ENCODE measurements at regions not wholly inside any gene's neighbourhood (a gene's known extent, or its start where the extent isn't known, plus 50 kb on each side); places are given as distances from the start of the nearest gene placed in this dataset.

GRCh38 chr17:17417718-17418181 is 59.0 kb upstream of the MED9 start:
- no peak for DNase-seq (ENCODE audit: low read depth in 3 of 3)

DNA sequence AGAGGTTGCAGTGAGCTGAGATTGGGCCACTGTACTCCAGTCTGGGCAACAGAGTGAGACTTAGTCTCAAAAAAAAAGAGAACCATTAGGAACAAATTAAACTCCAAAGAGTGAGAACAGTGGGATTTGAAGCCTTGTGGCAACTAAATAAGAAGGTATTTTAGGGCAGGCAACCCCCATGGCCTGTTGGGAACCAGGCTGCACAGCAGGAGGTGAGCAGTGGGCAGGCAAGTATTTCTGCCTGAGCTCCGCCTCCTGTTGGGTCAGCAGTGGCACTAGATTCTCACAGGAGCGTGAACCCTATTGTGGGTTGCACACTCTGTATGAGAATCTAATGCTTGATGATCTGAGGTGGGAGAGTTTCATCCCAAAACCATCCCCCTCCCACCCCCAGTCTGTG is 57.6 kb upstream of the MED9 start:
- DNase-seq (ENCODE audit: low read depth in 3 of 3), result no peak

DNA sequence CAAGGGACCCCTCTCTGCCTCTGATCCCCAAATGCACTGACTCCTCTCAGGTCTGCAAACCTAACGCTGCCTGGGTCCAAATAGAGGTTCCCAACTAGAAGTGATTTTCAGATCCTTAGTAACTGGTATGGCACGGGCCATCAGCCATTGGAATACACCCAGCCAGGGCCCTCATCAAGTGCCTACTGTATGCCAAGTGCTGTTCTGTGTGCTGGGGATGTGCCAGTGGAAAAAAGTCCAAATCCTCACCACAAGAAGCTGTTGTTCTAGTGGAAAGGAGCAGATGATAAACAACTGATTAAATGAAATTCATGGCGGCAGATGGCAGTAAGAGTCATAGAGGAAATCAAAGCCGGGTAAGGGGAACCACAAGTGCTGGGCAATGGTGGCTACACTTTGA is 57.2 kb upstream of the MED9 start:
- no peak for DNase-seq (ENCODE audit: low read depth in 3 of 3)

DNA sequence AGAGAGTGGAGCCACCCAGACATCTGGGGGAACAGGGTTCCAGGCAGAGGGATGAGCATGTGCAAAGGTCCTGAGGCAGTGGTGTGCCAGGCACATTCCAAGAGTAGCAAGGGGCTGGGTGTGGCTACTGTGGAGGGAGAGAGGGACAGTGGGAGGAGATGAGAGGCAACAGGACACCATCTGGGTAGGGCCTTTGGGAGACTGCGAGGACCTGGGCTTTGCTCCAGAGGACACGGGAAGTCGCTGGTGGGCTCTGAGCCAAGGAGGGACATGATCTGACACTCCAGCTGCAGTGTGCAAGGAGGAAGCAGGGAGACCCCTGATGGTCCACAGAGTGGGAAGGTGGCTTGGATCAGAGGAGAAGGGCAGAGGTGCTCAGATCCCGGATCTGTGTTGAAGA is 56.7 kb upstream of the MED9 start:
- no peak for DNase-seq (ENCODE audit: low read depth in 3 of 3)

GRCh38 chr17:17420561-17421269 is 56.1 kb upstream of the MED9 start:
- DNase-seq (ENCODE audit: low read depth in 3 of 3), result no peak

- DNase-seq (ENCODE audit: low read depth in 3 of 3), result no peak
Measured at GRCh38 chr17:17421346-17422216, 55.2 kb upstream of the MED9 start.

- DNase-seq (ENCODE audit: low read depth in 3 of 3), result no peak
Measured at GRCh38 chr17:17422217-17422610, 54.6 kb upstream of the MED9 start.

DNA sequence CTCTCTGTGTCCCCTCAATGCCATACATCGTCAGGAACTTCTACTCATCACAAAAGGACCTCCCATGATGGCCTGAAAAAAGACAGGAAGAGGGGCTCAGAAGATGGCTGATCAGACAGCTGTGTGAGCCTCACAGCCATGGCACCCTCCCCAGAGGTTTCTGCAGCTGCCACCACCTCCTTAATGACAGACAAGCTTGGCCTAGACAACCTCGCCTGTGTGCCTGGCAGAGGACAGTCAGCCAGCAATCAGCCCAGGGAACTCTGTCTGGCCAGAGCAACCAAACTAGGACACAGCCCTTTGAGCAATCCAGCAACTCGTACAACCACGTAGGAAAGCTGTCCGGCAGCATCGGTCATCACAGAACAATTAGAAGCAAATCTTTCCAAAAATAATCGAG is 54.2 kb upstream of the MED9 start:
- no peak for DNase-seq (ENCODE audit: low read depth in 3 of 3)

GRCh38 chr17:17423656-17424055 is 53.1 kb upstream of the MED9 start:
- DNase-seq (ENCODE audit: low read depth in 3 of 3), result no peak

GRCh38 chr17:17424552-17424951 is 52.2 kb upstream of the MED9 start:
- no peak for DNase-seq (ENCODE audit: low read depth in 3 of 3)

GRCh38 chr17:17425005-17425404 is 51.8 kb upstream of the MED9 start:
- DNase-seq (ENCODE audit: low read depth in 3 of 3), result no peak

- DNase-seq (ENCODE audit: low read depth in 3 of 3), result no peak
Measured at GRCh38 chr17:17425591-17425990, 51.2 kb upstream of the MED9 start.

- DNase-seq (ENCODE audit: low read depth in 3 of 3), result no peak
Measured at GRCh38 chr17:17426184-17426583, 50.6 kb upstream of the MED9 start.
